Stimulated activated CD4-positive, alpha-beta T cell treated with anti-CD3 and anti-CD28 coated beads, TNF-alpha, amount 100 ng/mL, for 48 hours (primary cell): ENCODE measurements at regions not wholly inside any gene's neighbourhood (a gene's known extent, or its start where the extent isn't known, plus 50 kb on each side); places are given as distances from the start of the nearest gene placed in this dataset.
A peak's percentile ranks its signal among the peaks of the same experiment; 100 is the strongest.

ENCODE experiments used
- DNase-seq, 3 donors: peaks; one replicate each; pipeline ENCODE4 v3.0.0-alpha.2; 2020; ENCODE audit warnings: low read depth in 3 of 3

DNA sequence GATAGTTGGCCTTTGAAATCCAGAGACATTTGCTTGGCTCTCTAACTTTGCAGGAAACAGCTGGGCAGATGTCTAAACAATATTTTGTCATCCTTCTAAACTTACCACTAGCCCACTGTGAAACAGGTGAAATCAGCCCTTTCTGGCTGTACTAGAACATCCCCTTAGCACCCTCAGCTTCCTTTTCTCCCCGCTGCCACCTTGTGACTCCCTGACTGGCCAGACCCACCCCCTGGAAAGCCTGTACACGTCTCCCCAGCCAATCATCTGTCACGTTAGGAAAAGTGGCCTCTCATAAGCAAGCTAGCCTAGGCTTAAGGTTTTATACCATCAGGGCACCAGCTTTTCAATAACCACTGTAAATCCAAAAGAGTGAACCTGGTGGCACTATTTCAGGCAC lies 88.6 kb upstream of the E2F3 start:
- no peak for DNase-seq

DNA sequence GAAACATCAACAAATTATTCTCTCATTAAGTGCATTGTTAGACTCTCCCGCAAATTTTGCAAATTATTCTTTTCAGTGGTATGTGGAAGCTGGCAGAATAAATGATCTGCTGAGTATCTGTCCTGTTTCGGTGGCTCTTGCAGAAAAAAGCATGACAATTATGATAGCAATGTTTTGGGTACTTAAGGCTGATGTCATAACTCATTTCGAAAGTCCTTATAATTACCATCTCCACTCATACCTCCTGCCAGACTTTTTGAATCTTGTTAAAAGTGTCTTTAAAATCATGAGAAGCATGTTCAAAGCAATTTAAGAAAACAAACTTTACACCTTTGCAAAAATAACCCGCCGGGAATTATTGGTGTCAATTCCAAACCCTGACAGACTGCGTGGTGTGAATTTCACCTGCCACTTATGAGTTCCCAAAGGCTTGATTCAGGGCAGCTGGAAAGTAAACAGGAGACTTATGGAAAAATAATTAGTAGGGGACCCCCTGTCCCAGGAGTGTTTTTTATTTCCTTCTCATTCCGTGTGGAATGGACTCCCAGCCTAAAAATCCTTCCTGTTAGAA lies 87.6 kb upstream of the E2F3 start:
- no peak for DNase-seq

GRCh38 chr6:20314866-20315845 lies 86.5 kb upstream of the E2F3 start:
- DNase-seq = no peak

- DNase-seq = no peak
Measured at GRCh38 chr6:20317430-20317829, 84.2 kb upstream of the E2F3 start.

DNA sequence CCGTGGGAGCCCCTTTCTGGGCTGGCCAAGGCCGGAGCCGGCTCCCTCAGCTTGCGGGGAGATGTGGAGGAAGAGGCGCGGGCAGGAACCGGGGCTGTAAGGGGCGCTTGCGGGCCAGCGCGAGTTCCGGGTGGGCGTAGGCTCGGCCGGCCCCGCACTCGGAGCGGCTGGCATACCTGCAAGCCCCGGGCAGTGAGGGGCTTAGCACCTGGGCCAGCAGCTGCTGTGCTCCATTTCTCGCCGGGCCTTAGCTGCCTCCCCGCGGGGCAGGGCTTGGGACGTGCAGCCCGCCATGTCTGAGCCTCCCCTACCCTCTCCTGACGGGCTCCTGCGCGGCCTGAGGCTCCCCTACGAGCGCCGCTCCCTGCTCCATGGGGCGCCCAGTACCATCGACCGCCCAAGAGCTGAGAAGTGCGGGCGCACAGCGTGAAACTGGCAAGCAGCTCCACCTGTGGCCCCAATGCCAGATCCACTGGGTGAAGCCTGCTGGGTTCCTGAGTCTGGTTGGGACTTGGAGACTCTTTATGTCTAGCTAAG lies 82.8 kb upstream of the E2F3 start:
- DNase-seq = no peak

DNA sequence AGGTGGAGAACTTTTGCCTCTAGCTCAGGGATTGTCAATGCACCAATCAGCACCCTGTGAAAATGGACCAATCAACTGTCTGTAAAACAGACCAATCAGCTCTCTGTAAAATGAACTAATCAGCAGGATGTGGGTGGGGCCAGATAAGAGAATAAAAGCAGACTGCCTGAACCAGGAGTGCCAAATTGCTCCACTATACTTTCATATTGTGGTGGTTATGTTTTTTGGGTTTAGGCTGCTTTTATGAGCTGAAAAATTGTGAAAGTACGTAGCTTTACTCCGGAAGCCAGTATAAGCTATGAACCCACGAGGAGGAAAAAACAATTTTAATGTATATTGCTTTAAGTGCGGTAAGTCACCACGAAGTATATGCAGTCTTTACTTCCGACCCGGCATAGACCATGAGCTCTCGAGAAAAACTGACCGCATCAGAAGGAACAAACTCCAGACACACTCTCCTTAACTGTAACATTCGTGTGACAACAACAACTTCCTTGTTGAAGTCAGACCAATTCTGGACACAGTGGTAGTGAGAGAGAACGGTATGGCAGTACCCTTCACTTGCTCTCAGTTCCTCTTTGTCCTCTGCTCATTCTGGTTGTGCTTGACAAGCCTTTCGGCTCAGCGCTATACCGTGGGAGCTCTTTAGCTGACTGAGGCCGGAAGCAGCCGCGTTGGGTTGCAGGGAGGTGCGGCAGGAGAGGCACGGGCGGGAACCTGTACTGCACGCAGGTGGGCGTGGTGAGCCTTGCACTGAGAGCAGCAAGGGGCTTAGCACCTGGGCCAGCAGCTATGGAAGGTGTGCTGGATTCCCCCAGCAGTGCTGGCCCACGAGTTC lies 81.9 kb upstream of the E2F3 start:
- DNase-seq = peak; percentile 29 to 57 (median 42)

GRCh38 chr6:20325641-20326421 lies 75.8 kb upstream of the E2F3 start:
- no peak for DNase-seq

GRCh38 chr6:20326422-20326728 lies 75.3 kb upstream of the E2F3 start:
- no peak for DNase-seq

GRCh38 chr6:20327141-20327540 lies 74.5 kb upstream of the E2F3 start:
- DNase-seq = no peak

- DNase-seq = no peak
Measured at GRCh38 chr6:20328266-20328923, 73.3 kb upstream of the E2F3 start.

- DNase-seq = no peak
Measured at GRCh38 chr6:20328924-20329300, 72.8 kb upstream of the E2F3 start.

DNA sequence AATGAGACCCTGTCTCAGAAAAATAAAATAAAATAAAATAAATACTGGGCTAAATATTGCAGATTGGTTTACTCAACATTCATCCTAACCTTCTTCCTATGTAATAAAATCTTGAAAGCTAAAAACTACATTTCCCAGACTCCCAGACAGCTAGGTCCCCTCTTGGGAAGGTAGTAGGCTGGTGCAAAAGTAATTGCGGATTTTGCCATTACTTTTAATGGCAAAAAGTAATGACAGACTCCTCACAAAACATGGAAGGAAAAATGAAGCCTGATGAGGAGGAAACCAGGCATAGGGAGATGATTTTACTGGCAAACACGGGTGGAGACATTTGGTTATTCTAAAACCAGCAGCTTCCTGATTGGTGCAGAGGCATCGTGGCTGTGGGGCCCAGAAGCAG lies 70.6 kb upstream of the E2F3 start:
- DNase-seq = no peak

- no peak for DNase-seq
Measured at GRCh38 chr6:20331625-20332024, 70.1 kb upstream of the E2F3 start.

GRCh38 chr6:20332441-20333006 lies 69.2 kb upstream of the E2F3 start:
- DNase-seq = no peak

- no peak for DNase-seq
Measured at GRCh38 chr6:20333721-20334269, 67.9 kb upstream of the E2F3 start.

GRCh38 chr6:20334334-20334733 lies 67.3 kb upstream of the E2F3 start:
- no peak for DNase-seq

DNA sequence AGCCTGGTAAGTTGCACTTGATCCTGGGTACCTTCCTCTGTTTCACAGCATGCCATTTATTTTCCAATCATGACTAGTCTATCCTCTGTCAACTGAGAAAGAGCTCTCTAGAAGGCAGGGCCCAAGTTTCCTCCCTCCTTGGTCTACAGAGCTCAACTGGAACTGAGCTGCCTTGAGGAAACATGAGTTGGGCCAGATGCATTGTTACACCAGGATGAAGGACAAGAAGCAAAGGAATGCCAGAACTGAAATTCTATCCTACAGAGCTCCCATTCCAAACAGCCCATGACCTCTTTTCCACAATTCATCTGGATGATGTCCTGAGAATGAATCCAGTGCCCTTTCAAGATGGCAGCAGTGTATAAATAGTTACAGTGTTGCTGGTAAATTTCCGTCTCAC lies 66.7 kb upstream of the E2F3 start:
- no peak for DNase-seq

GRCh38 chr6:20335872-20336271 lies 65.8 kb upstream of the E2F3 start:
- no peak for DNase-seq

DNA sequence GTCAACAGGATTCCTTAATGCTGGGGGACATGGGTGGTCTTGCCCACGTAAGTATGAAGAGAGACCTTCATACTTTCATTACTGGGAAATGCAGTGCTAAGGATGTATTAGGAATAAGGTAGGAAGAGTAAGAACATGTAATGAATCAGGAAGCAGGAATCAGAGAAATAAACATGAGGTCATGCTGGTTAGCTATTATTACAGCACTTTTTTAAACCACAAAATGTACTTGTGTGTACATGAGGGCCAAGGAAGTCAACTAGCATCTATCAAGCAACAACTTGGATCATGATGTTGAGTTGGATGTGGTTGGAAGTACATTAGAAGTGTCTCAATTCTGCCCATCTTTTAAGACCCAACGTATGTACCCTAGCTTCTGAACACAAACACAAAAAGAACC lies 63.5 kb upstream of the E2F3 start:
- no peak for DNase-seq

DNA sequence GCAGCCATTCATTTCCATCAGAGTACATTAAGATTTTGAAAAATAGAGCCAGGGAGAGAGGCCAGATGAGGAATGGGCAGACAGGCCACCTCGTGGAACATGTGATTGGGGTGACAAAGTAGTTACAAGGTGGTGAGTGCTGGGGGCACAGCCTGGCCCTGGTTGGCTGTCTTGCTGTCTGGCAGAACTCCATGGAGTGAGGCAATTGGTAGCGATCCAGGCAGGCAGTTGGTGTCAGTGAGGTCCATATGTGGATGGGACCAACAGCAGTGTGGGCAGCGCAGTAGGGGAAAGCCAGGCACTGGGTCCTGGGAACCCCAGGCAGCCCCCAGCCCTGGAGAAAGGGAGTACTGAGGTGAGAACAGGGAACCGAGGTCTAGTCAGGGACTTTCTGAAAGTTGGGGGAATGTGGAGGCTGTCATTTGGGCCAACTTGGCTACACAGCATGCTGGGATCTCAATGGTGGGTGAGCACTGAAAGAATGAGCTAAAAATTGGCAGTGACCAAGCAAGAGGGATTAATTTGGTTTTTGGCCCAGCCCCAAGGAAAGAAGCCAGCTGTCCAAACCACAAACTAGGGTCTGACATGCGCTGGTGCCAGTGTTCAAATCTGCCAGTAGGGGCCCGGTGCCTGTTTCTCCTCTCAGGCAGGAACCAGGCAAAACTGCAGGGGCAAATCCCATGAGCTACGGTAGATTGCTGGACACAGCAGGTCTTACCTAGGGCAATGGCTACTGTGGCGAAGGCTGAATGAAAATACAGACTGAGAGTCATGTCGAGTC lies 61.4 kb upstream of the E2F3 start:
- DNase-seq = no peak
